ENCODE measurements at regions not wholly inside any gene's neighbourhood (a gene's known extent, or its start where the extent isn't known, plus 50 kb on each side); places are given as distances from the start of the nearest gene placed in this dataset.

DNA sequence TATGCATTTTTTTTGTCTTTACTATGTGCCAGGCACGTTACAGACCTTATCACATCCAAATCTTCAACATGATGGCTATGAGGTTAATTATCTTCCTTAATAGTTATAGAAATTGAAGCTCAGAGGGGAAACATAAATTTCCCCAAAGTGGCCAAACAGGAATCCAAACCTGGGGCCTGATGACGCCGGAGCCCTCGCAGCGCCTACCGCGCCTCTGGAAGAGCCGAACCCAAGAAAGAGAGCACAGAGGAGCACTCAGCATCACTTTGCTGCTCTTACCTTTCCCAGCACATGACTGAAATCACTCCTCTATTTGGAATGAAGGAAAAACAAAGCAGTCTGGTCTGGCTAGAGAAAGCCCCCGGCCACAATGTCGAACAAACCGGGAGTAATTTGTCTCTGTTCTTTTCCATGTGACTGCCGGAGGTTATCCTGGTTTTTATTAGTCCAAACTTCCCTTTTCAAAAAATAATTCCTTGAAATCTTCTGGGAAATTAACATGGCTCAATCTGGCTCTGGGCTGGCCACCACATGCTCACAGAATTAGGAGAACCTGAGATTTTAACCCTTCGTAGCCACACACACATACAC is 195.5 kb downstream of the ADSS2 start:
- TF ChIP-seq, protein P1, sequence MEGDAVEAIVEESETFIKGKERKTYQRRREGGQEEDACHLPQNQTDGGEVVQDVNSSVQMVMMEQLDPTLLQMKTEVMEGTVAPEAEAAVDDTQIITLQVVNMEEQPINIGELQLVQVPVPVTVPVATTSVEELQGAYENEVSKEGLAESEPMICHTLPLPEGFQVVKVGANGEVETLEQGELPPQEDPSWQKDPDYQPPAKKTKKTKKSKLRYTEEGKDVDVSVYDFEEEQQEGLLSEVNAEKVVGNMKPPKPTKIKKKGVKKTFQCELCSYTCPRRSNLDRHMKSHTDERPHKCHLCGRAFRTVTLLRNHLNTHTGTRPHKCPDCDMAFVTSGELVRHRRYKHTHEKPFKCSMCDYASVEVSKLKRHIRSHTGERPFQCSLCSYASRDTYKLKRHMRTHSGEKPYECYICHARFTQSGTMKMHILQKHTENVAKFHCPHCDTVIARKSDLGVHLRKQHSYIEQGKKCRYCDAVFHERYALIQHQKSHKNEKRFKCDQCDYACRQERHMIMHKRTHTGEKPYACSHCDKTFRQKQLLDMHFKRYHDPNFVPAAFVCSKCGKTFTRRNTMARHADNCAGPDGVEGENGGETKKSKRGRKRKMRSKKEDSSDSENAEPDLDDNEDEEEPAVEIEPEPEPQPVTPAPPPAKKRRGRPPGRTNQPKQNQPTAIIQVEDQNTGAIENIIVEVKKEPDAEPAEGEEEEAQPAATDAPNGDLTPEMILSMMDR (IDR thresholded peaks at IDR 0.05): no peak
- TF ChIP-seq POLR2AphosphoS5 (IDR thresholded peaks at IDR 0.05): no peak
